ENCODE measurements at regions not wholly inside any gene's neighbourhood (a gene's known extent, or its start where the extent isn't known, plus 50 kb on each side); places are given as distances from the start of the nearest gene placed in this dataset.
"Not testable (repeated sequence)": the region's sequence is repeated elsewhere in the genome, so short reads cannot be mapped to it uniquely, and the experiment has no call there.

DNA sequence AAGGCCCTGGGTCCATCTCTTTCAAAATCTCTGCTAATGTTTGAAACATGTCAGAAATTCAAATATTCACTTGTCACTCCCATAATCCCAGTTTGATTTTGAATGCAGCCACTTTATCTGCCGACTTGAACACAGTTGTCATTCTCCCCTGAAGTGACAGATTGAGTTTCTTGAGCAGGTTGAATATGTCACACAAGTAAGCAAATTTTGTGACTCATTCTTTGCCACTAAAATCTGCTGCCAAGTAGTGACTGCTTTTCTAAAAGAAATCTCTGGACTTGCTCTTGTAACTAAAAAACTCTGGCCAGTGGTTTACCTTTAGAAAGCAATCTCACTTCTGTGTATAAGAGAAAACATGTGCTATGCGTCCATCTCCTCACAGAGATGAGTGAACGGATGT lies 357.1 kb downstream of the LMO7 start:
- no peak for DNase-seq

DNA sequence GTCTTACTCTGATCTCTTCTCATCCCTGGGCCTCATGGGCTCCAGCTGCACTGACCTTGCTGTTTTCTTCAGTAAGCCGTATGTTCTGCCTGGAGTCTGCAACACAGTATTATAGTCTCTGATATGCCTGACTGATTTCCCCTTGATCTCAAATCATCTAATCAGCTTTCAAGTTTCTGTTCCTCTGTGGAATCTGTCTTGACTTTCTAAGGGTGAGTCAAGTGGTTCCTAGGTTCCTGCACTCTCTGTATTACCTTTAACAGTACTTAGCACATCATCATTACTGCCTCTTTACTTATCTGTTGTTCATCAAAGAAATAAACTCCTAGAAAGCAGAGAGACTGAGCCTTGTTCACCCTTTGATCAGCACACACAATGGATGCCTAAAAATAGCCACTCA lies 350.7 kb downstream of the LMO7 start:
- no peak for DNase-seq

DNA sequence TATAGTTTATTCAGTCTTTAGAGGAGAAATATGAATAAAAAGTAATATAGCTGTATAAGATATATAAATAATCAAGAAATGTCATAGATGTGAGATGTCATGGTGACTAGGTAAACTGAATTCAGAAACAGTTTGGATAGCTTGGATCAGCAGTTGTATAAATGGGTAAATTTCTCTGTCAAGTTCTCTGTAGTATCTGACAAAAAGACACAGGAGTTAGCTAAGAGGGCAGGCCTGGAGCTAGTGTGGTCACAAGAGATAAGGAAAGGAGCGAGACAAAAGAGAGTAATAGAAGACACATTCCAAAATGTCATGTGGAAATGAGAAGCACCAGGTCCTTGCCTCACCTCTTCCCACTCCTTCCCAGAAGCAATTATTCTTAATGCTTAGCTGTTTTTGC lies 349.0 kb downstream of the LMO7 start:
- no peak for DNase-seq

DNA sequence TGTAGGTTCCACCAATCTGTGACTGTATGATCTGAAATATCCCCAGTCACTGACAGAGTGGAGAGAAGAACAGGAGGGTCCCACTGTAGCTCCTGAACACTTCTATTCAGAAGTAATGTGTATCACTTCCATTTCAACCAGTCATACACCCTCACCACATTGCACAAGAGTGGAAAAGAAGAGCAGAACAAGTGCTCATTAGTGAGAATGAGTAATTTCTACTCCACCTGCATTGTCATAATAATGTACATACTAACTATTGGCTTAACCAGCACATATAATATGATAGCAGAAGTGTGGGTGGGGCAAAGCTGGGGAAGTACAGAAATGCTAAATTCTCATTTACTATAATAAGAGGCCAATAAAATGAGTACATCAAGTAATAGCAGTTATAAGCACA lies 342.7 kb downstream of the LMO7 start:
- peak; percentile 6 to 18 (median 8) for DNase-seq

DNA sequence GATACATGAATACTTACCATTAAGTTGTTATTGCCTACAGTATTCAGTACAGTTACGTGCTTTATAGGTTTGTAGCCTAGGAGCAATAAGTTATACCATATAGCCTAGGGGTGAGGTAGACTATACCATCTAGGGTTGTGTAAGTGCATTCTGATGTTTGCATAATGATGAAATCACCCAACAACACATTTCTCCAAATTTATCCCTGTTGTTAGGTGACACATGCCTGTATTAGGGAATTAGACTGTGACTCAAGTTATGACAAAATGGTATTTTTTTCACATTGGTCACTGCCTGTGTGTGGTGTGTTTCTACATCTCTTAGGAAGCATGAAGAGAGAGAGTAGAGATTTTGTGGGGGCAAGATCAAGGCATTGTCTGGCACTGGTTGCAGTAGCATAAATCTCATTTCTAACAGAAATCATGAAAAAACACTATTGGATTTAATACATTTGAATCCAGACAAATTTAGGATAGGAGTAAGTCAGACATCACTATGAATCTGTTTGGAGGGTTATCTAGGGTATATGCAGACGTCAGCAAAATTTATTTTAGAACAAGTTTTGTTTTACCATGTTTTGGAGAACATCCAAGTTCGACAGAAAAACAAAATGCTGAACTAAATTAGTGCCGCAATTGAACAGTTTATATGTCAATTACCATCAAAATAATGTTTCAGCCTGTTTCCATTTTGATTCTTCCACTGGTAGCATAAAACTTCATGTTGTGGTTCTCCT lies 332.1 kb downstream of the LMO7 start:
- peak; percentile 34 to 75 (median 50) for DNase-seq

DNA sequence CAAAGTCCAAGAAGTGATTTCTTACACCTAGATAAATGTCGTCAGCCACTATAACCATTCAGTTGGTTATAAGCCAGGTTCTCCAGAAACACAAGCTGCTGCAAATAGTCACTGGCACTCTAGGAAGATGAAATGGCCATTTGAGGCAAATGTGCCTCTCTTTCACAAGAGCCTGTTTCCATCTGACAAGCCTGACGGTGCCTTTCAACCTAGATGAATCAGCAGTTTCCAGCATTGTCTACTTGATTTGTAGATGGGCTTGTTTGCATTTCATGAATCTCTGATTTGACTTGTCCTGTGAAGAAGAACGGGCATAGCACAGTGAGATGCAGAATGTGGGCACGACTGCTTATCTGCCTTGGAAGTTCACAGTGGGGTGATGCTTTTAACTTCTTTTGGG lies 327.2 kb downstream of the LMO7 start:
- DNase-seq, result no peak

DNA sequence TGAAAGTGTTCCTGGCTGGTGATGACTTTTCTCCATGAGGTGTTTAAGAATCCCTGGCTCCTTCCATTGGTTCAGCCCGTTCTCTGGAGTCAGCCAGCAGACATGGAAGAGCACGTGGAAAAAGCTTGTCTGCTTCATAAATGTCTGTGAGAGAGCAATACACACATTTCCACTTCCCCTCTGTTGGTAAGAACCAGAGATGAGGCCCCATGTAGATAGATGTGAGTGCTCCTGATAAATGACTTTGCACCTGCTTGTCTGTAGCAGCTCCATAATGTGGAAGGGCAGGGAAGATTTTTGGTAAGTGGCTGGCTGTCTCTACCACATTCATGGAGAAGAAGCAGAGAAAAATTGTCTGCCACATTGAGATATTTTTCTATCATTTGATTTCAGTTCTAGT lies 325.8 kb downstream of the LMO7 start:
- DNase-seq, result no peak

DNA sequence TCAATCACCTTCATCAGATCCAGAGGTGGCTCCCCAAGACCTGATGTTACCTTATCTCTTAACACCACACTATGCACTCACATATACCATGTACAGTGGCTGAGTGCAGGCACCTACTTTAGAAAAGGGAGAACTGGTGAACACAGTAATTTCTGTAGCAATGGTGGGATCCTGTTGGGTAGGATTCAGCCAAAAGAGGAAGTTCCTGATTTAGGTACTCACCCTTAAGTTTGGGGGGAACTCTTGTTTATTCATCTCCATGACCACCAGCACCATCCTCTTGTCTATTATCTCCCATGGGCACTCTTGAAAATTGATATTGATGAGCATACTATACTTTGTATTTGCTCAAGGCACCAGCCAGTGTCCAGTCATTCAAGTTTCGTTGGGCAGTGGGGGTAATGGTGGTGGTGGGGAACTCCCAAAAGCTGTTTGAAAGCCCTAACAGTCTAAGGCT lies 324.4 kb downstream of the LMO7 start:
- DNase-seq, result no peak

DNA sequence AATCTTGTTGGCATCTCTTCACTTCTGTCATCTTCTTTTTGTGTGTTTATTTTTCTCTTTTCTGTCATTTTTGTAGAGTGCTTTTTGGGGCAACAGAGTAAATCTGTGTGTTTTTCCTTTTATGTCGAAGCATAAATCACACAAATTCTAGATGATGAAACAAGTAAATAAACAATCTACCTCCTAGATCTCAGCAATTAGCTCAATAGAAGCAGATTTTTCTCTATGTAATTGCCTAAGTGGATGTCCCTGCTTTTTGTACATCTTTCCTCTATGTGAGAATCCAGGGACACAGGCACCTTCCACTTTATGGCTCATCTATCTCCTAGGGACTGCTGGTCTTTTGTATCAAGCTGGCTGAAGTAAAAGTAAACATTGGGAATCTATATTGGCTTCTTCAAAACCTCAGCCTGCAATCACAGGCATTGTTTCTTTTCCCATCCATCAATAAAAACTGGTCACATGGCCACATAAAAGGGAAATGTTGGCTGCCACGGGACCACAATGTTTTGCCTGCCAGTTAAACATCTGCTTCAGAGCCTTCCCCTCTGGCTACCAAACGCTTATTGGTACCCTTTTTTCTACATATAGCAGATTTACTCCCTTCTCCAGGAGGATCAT lies 323.8 kb downstream of the LMO7 start:
- no peak for DNase-seq

DNA sequence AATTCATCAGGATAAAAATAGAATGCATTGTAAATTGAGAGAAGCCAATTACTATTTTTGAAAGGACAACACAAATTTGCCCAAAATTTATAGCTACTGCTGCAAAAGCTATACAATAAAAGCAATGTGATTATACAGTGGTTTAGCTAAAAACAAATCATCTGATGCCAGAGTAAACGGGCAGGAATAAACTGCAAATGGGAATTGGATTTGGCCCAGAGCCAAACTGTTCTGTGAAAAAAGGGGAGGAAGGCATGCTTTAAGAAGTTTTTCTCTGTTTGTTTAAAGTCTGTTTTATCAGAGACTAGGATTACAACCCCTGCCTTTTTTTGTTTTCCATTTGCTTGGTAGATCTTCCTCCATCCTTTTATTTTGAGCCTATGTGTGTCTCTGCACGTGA lies 317.5 kb downstream of the LMO7 start:
- not testable (repeated sequence) for DNase-seq

DNA sequence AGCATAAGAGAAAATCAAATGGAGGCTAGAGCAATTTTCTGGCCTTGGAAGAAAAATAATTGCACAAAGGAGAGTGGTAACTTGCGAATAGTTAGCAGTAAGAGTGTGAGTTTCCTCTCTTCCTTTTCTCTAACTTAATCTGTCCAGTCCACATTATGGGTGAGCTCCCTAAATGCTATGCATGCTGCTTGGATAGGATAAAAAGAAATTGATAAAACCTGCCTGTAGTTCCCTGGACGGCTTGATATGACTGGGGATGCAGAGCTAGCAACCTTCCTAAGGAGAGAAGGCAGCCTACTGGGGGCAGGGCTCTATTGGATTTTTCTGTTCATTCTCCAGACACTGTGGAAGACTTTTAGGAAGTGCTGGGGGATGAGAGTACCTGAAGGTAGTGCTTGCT lies 311.3 kb downstream of the LMO7 start:
- no peak for DNase-seq

DNA sequence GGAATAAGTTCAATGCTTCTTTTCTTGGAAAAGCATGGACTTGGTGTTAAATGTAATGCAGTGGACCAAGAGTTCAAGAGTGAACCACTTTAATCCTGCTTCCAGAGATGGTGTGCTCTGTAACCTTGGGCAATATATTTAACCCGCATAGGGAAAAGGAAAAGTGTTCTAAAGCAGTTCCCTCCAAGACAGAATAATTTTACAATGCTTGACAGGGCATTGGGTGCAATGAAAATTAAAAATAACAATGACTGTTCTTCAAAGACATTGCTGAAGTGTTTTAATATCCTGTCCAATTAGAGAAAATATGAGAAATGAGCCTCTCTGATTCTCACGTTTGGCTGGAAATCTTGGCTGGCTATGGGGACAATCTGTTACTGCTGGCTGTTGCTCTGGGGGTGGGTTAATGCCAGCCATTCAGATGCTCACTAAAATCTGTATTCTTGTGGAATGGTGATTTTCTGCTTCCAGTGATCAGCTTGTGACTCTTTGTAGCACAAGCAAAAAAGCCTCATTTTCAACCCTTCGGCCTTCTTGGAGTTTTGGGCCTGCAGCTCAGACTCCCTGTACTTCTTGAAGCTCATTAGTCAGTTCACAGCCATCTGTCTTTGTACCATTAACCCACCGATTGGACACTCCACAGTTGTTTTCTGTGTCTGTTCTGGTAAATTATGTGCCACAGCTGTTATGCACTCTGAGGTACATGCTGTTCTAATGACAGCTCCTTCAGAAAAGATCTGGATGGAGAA lies 310.6 kb downstream of the LMO7 start:
- no peak for DNase-seq

DNA sequence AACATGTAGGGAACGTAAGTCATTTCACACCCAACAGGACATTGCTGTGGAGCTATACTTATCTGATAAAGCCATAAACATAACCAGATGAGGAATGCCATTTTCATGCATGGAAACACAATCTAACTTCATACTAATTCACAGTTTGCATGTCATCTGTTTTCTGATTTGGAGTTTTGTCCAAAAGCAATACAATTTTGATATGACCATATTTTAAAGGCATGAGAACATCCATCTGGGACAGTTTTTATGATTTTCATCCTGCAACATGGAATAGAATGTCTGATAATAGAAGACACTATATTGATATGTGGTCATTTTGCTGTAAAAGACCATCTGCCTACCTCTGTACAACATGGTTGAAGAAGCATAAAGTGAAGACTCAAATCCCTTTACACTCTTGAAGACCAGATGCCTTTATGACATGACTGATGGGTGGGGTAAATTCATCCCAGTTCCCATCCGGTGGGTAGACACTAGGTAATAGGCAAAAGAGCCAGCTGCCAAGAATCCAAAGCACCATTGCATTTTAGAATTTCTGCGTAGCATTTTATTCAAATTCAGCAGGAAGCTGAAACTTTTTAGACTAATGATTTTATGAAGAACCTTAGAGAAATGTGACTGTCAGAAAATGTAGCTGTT lies 309.8 kb downstream of the LMO7 start:
- no peak for DNase-seq

DNA sequence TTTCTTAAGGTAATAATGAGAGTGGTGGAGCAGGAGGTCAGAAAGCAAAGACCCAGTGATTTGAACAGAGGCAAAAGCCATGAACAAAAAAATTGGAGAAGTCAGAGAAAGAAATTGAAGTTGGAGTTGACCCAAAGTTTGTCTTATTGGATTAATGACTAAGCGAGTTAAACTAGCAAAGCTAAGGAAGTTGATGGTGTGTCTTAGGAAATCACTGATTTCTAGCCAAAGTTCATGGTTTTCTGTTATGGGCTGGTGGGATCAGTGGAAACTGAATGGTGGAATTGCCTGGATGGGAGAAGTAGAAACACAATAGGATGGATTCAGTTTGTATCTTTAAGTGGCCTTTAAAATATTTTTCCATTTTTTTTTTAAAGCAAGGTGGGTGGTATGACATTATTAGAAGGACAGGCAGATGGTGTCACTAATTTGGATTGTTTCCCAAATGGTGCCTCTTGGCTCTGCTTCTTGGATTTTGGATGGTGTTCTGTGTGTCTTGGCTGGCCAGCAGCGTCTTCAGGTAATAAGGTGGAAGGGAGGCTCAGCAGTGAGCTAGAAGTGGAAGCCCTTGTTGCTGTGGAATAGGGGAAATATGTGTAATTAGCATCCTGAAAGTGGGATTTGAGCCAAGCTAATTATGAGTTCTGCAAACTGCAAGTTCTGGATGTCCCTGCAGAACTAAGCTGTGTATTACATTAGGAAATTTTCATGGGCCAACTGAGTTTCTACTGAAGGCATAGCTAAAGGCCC lies 302.9 kb downstream of the LMO7 start:
- peak in 2 of 3 donors; percentile 7 to 19 for DNase-seq

DNA sequence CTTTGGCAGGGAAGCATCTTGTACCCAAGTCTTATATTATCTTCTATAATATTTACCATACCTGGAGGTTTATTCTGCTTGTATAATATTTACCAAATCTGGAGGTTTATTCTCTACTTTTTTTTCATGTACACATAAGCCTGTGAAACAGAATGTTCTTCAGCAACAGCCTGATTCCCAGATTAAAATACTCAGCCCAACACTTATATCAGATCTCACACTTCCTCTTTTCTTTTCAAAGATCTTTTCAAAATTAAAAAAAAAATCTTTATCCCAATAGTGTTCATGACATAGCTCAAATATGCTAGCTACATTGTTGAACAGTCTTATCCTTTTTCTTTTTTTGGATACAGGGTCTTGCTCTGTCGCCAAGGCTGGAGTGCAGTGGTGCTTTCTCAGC lies 300.7 kb downstream of the LMO7 start:
- no peak for DNase-seq

DNA sequence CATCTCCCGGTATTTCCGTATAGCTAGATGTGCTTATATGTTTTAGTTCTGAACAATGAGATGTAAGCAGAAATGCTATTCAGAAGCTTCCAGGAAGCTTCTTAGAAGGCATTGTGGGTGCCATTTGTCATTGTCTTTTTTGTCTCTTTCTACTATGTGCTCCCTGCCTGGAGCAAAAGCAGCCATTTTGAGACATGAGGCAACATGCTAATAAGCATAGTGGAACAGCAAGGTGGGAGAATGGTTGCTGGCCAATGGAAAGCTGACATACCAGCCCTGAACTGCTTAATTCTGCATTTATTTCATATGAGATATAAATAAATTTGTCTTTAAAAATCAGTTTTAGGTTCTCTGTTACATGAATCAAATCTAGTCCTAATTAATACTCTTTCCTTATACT lies 299.7 kb downstream of the LMO7 start:
- DNase-seq, result no peak

DNA sequence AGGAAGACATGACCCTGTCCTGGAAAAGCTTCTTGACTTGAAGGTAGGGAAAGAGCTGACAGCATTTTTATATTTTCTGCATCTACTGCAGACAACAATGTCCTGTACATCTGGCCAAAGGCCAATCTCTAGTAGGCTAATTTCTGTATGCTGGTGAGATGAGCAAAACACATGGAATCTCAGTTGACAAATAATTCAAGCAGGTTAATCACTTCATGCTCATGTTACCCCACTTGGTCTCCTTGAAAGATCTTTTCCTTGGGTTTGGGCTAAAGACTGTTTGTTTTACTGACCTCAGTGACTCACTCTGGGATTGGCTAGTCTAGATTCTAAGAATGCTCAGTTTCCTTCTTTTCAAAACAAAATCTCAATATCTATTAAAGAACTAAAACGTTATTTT lies 298.8 kb downstream of the LMO7 start:
- DNase-seq, result no peak

DNA sequence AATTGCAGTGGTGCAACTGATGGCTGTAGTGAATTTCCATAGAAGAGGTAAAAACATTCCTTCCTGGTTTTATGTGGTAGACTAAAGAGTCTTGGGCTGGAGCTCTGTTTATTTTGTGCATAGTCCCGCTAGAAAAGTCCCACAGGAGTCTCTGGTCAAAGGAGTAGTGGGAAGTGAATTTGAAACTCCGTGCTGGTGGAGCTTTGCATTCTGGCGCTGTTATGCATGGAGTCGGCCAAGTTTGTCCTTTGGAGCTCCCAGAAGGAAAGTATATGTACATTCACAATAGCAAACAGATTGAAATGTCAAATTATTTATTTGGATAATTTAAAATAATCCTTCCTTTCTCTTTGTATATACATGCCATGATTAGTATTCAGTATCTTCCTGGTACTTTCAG lies 296.5 kb downstream of the LMO7 start:
- no peak for DNase-seq

DNA sequence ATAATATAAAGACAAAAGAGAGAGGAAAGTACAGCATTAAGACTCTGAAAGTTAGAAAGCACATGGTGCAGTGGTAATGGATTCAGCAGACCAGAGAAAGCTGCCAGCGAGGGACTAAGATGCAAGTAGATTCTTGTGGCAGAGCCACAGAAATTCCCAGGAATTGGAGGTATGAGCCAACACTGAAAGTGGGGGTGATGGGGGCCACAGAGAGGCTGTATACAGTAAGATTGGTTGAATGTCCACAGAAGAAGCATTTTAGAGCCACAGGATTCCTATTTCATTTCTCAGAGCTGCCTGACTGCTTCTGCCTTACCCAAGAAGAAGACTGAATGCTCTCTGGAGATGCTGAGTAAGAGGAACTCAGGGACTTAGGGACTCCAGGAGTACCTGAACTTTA lies 295.0 kb downstream of the LMO7 start:
- DNase-seq, result no peak

DNA sequence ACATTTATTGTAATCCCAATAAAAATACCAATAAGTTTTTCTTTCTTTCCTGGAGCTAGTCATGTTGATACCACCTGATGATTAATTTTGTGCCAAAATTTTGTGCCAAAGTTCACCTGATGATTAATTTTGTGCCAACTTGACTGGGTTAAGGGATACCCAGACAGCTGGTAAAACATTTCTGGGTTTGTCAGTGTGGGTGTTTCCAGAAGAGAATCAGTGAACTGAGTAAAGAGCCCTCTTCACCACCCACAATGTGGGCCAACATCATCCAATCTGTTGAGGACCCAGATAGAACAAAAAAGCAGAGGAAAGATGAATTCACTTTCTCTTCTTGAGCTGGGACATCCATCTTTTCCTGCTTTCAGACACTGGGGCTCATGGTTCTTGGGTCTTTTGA lies 292.9 kb downstream of the LMO7 start:
- no peak for DNase-seq

DNA sequence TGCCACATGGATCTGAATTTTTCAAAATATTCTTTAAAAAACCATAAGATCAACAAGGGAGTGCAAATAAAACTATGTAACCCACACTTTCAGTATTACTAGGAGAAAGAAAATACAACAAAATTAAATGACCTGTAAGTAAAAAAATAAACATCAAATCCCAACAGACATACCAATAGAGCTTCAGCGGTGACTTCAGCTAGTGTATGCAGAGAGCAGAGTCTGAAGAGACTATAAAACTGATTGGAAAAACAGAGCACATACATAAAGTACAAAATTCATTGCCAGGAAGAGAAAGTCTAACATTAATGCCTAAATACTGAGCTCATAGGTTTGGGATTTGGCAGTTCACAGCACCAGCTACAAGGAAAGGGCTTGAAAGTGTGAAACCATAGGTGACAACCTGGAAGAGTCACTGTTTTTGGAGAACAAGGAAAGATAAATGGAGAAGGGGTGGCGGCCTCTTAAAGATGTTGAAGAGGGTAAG lies 291.1 kb downstream of the LMO7 start:
- DNase-seq, result no peak

DNA sequence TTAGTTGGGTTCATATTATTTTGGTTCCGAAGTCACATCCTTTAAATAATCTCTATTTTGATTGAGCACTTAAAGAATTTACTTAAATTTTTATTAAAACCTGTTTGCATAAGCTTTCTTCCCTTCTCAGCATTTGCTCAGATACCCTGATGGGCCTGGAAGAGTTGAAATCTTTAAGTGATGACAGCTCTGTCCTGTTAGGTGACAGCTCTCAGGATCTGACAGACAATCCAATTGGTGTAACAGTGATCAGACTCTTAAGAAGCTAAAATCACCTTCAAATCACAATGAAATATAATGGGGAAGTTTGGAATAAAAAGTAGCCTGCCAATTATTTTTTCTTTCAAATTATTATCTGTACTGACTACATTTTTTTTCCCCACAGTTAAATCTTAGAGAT lies 284.4 kb downstream of the LMO7 start:
- no peak for DNase-seq

Data from suppressor macrophage treated with lipopolysaccharide for 1 hour (primary cell).